A673 (cell line): ENCODE measurements at regions not wholly inside any gene's neighbourhood (a gene's known extent, or its start where the extent isn't known, plus 50 kb on each side); places are given as distances from the start of the nearest gene placed in this dataset.

Experiments used
- BruUV-seq: library from RNA; stranded (reverse); fragments of 400-500 nt; replicated peaks from 2 replicates; lab custom pipeline; 2021; lab: Mats Ljungman, UMichigan
- CTCF ChIA-PET: fragments of 300-600 bp; sonication (Branson Sonifier 250); formaldehyde crosslinking; loops from one replicate; lab custom pipeline; 2022; ENCODE audit warnings: antibody characterized with exemption; lab: Charles Lee
- POLR2A ChIA-PET: fragments of 300-600 bp; sonication (Branson Sonifier 250); formaldehyde crosslinking; loops from one replicate; lab custom pipeline; 2022; ENCODE audit warnings: antibody characterized with exemption; ENCODE audit not compliant: low non-redundant PET; lab: Charles Lee
- DNase-seq: peaks from one replicate; pipeline ENCODE4 v3.0.0-alpha.2; 2015; ENCODE audit warnings: low spot score
- H3K27ac ChIP-seq: fragments of 200-600 bp; sonication (generic); 2 replicates; pipeline ENCODE4 v1.5.1; 2016; ENCODE audit warnings: mixed run types, low read depth, mild to moderate bottlenecking, mixed read lengths, antibody characterized with exemption, low read length; ENCODE audit not compliant: poor library complexity, severe bottlenecking
- H3K27me3 ChIP-seq: fragments of 200-600 bp; sonication (generic); replicated peaks from 2 replicates; pipeline ENCODE4 v1.6.1; 2017; ENCODE audit warnings: mixed run types, low read depth, mild to moderate bottlenecking, mixed read lengths, antibody characterized with exemption, low read length; ENCODE audit not compliant: insufficient read depth, poor library complexity
- H3K36me3 ChIP-seq: fragments of 200-600 bp; sonication (generic); 2 replicates; pipeline ENCODE4 v1.6.1; 2016; ENCODE audit warnings: mixed run types, mild to moderate bottlenecking, mixed read lengths, antibody characterized with exemption, low read length; ENCODE audit not compliant: insufficient read depth, poor library complexity, severe bottlenecking
- H3K4me1 ChIP-seq: fragments of 200-600 bp; sonication (generic); 2 replicates; pipeline ENCODE4 v1.6.1; 2017; ENCODE audit warnings: mixed run types, mild to moderate bottlenecking, mixed read lengths, antibody characterized with exemption, low read length; ENCODE audit not compliant: insufficient read depth, poor library complexity, severe bottlenecking
- H3K4me3 ChIP-seq: fragments of 200-600 bp; sonication (generic); 2 replicates; pipeline ENCODE4 v1.5.1; 2016; ENCODE audit warnings: low read depth, mixed run types, mild to moderate bottlenecking, mixed read lengths, low read length; ENCODE audit not compliant: poor library complexity, severe bottlenecking
- H3K9me3 ChIP-seq: fragments of 200-600 bp; sonication (generic); 2 replicates; pipeline ENCODE4 v1.6.1; 2016; ENCODE audit warnings: mixed run types, low read depth, mild to moderate bottlenecking, mixed read lengths, antibody characterized with exemption, low read length; ENCODE audit not compliant: poor library complexity, severe bottlenecking
- CTCF ChIP-seq: fragments of 300-800, 200-600 bp; sonication (generic); conservative IDR thresholded peaks from 2 replicates; pipeline ENCODE4 v1.5.1; 2017; ENCODE audit warnings: low read depth, mild to moderate bottlenecking, antibody characterized with exemption, low read length, moderate library complexity, mixed read lengths
- EZH2 ChIP-seq: fragments of 200-600 bp; sonication (generic); IDR thresholded peaks from 2 replicates; pipeline ENCODE4 v1.6.1; 2017; ENCODE audit warnings: borderline replicate concordance, low read depth, mild to moderate bottlenecking, mixed read lengths, antibody characterized with exemption, low read length; ENCODE audit not compliant: poor library complexity, severe bottlenecking
- intact Hi-C: fragments of 100-400 bp; cut with micrococcal nuclease; formaldehyde crosslinking; loops from one replicate; pipeline ENCODE4 v1.10.0; 2022; ENCODE audit not compliant: unreplicated experiment

GRCh38 chr1:188372821-188373220 lies 1544.1 kb downstream of the PLA2G4A start:
- BruUV-seq = no TSS peak
- no peaks in the 10 kb centered on the region for H3K4me1 ChIP-seq
- no peaks in the 10 kb centered on the region for H3K9me3 ChIP-seq
- CTCF ChIA-PET = no interaction called here
- no peaks in the 10 kb centered on the region for H3K36me3 ChIP-seq
- H3K4me3 ChIP-seq = no peak overlapping the region
- DNase-seq = no peak
- POLR2A ChIA-PET = no interaction called here
- H3K27me3 ChIP-seq = no peaks in the 10 kb centered on the region
- TF ChIP-seq CTCF = no peak
- no peak for TF ChIP-seq EZH2
- H3K27ac ChIP-seq = no peak overlapping the region
- intact Hi-C loops = no loop called here

DNA sequence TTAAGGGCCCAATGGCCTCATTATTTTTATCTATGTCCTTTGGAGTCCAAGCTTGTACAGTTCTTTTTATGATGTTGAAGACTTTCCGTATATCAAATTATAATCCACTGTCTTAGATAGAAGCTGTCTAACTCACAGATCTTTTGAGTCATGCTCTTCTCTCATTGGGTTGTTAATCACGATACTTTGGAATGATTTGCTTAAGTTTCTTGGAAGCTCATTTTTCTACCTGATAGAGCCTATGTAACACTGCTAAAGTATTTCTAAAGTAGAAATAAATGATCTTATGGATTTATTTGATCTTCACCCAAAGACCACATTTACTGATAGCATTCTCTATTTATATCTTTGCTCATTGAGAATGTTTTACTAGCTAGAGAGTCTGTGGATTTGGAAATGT lies 1554.1 kb downstream of the PLA2G4A start:
- Histone ChIP-seq H3K4me1 (no peaks in the 10 kb centered on the region), H3K4me3 (no peak overlapping the region), H3K27me3 (no peaks in the 10 kb centered on the region), H3K9me3 (no peaks in the 10 kb centered on the region), H3K36me3 (no peaks in the 10 kb centered on the region), H3K27ac (no peak overlapping the region)
- CTCF ChIA-PET = no interaction called here
- no peak for DNase-seq
- TF ChIP-seq EZH2 = no peak
- TF ChIP-seq CTCF = no peak
- POLR2A ChIA-PET = no interaction called here
- intact Hi-C loops = no loop called here
- BruUV-seq = no TSS peak

DNA sequence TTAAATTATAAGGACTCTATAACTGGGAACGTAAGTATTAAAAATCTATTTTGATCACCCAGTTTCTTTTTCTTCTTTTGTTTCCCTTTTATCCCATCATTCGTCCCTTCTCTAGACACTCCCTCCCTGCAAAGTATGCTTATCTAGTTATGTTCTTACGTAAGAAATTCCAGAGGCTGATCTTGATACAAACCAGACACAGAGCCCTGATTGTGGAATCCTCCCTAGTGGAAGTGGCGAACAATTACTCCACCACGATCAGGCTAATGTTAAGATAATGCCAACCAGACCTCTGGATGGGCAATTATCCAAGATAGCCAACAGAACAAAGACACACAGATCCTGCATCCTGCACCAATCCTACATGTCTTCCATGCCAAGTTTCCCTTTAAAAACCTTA lies 1557.4 kb downstream of the PLA2G4A start:
- H3K27ac ChIP-seq = no peak overlapping the region
- ChIA-PET CTCF (no interaction called here), POLR2A (no interaction called here)
- H3K36me3 ChIP-seq = no peaks in the 10 kb centered on the region
- DNase-seq = peak; percentile 14
- no peaks in the 10 kb centered on the region for H3K4me1 ChIP-seq
- no TSS peak for BruUV-seq
- no peaks in the 10 kb centered on the region for H3K9me3 ChIP-seq
- H3K4me3 ChIP-seq = no peak overlapping the region
- no peaks in the 10 kb centered on the region for H3K27me3 ChIP-seq
- intact Hi-C loops = no loop called here
- TF ChIP-seq EZH2 (no peak), CTCF (no peak)
